Globus pallidus (tissue), 1 donor: ENCODE measurements at regions not wholly inside any gene's neighbourhood (a gene's known extent, or its start where the extent isn't known, plus 50 kb on each side); places are given as distances from the start of the nearest gene placed in this dataset.

ENCODE experiments used
- DNase-seq: peaks from one replicate; pipeline ENCODE4 v3.0.0-alpha.2; 2015; ENCODE audit warnings: low spot score

DNA sequence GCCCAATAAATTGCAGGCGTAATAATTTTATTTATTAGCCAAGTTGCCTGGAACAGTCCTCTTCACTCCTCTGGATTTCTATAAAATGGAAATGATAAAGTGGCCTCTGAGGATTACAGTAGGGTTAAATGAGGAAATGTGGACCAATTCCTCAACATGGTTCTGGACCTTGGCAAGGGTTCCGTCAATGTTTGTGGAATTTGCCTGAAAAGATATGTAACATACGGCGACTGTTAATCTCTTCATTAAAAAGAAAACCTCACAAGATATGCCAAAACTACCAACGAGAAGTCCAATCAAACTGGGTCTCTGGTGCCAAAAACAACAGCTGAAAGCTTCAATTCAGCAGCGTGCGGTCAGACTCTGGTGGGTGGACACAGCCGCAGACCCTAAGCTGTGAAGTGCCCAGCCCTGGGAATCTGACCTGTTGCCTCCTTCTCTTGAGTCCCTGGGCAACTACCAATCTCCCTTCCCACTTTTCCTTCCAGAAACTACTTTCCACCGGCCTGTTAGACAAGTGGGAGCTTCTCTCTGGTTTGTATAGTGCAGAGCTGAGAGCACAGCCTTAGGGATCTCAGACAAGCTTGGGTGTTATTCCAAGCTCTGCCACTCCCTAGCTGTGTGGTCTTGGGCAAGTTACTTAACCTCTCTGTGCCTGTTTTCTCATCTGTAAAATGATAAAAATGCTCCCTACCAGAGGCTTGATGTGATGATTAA, 190.5 kb upstream of the GSC start:
- DNase-seq = no peak

DNA sequence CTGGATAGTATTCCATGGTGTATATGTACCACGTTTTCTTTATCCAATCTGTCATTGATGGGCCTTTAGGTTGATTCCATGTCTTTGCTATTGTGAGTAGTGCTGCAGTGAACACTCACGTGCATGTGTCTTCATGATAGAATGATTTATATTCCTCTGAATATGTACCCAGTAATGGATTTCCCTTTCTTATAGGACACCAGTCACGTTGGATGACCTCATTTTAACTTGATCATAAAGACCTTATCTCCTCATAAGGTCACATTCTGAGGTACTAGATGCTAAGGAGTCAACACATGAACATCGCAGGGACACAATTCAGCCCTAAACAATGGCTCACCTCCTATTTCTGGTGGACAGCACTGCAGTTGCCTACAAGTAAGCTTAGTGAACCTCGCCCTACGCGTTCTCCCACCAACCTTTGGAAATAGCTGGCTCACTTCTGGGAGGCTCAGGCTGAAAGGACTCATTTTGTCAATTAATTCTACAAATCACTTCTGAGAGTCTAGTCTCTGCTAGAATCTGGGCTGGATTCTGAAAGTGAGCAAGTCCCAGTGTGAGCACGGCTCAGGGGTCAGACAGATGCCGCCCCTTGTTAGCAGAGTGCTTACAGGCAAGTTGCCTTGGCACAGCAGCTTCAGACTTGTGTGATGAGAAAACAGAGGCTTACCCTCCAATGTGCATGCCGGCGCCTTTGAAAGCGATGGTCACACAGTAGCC, 183.8 kb upstream of the GSC start:
- no peak for DNase-seq

DNA sequence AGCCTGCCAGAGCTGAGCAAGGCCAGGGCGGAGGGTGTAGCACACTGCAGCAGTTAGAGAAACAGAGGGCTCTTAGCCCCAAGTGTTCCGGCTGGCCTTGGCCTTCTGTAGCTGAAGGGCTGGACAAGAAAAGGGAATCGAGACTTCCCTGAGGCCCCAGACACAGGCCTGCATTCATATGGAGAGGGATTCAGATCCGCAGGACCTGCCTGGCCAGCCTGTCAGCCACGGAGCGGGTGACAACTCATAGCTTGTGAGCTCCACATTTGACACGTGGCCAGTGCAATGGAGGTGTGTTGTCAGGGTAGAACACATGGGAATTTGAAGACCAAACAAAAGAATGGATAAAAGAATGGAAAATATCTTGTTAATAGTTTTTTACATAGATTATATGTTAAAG, 182.2 kb upstream of the GSC start:
- no peak for DNase-seq

DNA sequence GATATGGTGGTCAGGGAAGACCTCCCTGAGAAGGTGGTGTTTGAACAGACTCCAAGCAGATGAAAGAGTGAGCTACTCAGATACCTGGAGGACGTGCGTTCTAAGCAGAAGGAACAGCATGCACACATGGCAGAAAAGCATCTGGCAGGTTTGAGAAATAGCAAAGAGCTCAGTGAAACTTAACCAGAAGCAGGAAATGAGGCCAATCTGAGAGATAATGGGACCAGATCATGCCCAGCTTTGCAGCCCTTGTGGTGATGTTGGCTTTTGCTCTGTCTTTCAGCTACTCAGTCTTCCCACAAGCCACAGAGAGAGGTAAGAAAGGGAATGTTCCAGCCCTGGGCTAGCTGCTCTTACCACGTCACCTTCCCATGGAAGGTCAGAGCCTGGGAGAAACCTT, 176.3 kb upstream of the GSC start:
- DNase-seq = no peak

DNA sequence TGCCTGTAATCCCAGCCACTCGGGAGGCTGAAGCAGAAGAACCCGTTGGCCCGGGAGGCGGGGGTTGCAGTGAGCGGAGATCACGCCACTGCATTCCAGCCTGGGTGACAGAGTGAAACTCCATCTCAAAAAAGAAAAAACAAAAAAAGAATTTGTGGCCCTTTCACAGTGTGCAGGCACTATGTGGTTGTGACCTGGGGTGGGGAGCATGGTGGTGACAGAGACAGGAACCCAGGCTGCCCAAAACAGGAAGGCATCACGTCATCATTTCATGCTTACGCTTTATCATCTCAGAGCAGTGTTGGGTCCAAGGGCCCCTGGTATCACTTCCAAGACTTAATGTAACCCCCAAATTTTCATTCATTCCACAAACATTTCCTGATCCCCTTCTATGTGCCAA, 175.7 kb upstream of the GSC start:
- no peak for DNase-seq

DNA sequence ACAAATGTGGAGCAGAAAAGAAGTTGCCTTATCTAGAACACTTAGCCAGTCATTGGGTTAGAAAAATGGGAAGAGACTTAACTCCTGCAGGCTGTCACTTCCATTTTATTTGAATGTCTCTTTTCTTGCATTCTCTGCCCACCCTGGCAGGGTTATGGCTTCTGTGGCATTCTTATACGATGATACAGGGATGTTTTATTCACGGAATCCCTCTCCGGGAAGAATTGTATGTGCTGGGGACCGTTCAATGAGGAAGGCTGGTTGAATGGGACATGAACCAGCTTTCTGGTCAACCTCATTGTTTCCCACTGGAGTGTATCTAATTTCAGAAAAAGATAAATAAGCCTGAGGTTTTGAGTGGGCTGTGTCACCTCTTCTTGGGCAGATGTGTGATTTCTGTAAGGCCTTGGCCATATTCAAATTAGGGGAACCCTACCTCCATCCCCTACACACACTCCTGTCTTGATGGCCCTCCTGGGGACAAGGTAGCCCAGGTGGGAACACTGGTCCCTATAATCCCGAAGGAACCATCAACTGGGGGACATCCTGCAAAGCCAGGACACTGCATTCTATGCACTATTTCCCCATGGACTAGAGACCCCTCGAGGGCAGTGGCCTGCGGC, 174.8 kb upstream of the GSC start:
- no peak for DNase-seq

DNA sequence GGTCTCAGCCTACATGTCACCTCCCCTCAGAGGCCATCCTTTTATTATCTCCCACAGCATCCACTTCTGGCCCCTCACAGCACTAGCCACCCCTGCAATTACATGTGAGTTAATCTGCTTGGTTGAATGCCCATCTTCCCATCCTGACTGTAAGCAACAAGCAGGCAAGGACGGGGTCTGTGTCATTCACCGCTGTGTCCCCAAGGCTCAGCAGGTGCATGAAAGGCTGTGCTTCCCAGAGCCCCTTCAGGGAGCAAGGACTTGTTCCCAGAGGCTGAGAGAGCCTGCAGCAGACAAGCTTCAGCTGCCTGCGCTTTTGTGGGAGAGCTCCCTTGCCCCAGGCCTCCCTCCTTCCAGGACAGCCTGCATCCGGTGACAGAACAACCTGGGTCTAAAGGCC, 172.7 kb upstream of the GSC start:
- no peak for DNase-seq

DNA sequence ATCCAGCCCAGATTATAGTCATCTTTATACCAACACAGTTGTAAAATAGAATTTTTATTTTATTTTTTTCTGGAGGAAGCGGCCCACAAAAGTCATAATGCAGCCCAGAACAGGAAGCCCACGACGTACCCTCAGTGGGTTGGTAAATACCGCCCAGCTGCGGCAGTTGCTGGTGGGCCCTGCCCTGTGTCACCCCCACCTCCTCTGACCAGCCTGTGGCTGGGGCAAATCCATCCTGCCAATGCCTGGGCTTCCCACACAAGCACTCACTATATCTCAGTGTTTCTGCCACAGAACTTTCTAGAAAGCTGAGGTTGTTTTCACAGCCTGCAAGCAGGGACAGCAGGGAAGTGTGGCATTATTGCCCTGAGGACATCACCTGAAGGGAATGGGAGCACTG, 171.4 kb upstream of the GSC start:
- no peak for DNase-seq

DNA sequence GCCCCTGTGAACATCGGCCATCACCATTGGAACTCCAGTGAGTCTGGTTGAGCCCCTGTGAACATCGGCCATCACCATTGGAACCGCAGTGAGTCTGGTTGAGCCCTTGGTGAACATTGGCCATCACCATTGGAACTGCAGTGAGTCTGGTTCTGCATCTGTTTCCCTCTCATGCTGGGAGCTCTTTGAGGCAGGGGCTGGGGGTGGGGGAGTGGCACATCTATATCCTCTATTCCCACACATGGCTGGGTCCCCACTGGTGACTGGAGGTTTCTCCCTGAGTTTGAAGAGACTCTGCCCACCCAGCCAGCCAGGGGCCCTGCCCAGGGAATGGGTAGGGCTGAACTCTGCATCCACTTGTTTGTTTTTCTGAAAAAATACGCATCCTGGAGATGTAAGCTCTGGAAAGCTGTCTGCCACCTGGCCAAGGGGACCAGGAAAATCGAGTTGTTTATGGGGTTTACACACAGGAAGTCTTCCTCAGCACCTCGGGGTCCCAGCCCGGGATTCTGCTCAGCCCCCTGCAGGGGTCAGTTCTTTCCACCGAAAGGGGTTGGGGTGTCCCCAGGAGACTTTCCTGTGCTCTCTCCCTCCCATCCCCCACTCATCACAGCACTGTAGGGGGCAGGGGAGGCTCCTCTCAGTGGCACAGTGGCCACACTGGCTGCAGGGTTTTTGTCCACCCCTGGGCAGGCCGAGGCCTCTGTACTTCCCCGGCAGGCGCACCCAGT, 170.5 kb upstream of the GSC start:
- DNase-seq = no peak

DNA sequence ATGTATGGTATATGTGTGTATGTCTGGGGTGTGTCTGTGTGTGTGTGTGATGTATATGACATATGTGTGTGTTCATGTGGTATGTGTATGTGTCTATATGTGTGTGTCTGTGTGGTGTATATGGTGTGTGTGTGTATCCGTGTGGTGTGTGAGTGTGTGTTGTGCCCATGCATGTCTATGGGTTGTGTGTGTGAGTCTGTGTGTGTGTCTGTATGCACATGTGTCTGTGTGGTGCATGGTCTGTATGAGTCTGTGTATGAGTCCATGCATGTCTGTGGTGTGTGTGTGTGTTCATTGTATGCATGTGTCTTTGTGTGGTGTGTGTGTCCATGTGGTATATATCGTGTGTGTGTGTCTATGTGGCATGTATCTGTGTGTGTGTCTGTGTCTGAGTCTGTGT, 168.1 kb upstream of the GSC start:
- DNase-seq = no peak

DNA sequence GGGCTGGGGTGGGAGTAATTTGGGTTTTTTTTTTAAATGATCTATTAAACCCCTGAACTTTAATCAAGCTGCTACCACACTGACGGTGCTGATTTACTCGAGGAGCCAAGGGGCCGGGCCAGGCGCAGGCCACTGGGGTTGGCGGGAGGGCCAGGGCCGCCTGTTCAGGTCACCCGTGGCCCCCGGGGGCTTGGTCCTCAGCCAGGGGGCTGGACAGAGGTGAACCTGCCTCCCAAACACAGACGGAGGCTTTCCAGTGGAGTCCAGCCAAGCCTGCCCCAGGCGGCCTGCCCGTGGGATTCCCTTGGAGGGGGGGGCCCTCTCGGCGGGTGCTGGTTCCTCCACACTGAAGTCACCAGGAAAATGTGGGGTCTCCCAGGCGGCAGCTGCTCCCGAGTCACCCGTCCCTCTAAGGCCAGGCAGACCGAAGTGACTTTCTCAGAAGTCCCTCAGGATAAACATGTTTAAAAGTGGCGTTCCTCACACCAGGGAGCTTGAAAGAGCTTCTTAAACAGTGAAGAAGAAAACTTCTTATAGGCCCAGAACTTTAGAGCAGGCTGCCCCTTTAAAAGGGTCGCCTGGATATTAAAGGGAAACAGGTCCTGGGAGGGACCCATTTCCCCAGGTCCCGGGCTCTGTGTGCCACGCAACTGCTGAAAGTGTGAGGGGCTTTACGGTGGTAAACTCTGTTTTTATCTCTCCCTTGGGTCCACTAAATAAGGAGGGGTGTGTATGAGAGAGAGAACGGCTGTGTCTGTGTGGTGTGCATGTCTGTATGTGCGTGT, 167.2 kb upstream of the GSC start:
- DNase-seq = peak; percentile 26

DNA sequence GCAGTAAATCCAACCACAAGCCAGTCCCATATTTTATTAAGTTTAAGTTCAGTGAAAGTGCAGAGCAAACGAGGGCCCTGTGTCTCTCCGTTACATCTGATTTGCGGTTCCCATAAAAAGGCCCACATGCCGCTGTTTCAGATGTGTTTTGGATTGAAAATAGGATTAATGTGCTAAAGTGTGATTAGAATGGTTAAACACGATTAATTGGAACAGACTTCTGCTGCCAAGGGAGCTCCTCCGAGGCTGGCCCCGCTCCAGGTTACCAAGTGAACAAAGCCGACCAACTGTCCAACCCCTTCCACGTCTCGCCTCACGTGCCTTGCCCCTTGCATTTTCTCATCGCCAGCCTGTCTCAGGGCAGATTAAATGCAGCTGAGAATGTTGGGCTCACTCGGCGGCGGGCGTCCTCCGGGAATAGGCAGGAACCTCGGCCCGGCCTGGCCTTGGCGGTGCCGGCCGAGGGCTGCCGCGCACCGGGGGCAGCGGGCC, 166.5 kb upstream of the GSC start:
- peak; percentile 63 for DNase-seq

DNA sequence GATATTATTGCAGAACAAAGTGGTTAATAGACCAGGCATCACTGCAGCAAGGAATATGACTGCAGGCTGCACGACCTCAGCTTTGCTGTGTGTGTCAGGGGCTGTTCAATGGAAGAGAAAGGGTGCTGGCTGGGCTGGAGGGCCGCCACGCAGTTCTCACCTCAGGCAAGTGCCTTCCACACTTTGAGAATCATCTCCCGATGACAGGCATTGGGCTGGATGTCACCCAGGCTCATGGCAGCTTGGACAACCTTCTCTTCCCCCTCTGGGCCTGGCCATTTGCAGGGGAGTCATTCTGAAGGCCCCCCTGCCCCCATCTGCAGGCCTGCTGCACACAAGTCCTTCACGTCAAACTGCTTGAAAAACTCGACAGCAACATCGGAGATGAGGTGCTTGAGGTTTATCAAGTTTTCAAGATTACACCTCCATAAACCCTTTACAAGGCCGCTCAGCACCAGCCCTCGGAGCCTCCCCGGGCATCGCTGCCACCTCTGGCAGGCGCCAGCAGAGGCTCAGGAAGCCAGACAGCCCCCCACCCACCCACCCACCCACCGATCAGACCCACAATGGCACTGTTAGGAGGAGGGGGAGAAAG, 165.9 kb upstream of the GSC start:
- no peak for DNase-seq

DNA sequence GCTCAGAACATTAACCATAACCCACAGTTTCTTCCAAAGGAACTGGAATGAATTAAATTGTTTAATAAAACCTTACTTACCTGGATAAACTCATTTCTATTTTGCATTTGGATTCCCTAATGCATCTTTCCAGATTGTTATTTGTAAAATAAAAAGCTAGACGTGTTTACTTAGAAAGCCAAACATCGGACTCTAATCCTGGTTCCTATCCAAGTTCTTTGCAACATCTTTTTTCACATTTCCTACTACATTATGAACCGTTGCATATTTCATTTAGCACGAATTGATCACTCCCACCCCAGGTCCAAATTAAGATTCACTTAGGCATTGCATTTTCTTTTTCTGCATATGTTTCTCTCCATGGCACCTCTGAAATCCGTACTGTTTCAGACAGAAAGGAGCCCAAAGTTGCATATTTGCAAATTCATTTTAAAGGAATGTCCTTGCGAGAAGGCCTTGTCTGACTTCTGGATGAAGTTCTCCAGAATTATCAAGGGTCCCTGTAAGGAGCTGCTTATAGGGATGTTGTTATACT, 164.4 kb upstream of the GSC start:
- DNase-seq = no peak

DNA sequence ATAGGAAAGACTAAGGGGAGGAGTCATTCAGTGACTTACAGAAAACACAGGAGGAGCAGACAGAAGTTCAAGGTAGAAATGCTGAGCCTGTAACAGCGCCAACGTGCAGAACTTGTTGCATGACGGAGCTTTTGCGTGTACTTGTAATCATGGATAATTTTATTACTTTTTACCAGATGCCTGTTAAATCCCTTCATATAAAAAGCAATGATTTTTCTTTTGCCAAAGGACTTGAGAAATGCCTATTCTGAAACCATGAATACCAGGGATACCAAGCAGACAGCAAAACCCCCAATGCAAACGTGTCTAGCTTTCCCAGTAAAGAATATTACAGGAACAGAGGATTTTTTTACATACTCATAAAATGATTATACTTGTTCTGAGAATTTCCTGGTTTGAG, 163.6 kb upstream of the GSC start:
- DNase-seq = no peak

DNA sequence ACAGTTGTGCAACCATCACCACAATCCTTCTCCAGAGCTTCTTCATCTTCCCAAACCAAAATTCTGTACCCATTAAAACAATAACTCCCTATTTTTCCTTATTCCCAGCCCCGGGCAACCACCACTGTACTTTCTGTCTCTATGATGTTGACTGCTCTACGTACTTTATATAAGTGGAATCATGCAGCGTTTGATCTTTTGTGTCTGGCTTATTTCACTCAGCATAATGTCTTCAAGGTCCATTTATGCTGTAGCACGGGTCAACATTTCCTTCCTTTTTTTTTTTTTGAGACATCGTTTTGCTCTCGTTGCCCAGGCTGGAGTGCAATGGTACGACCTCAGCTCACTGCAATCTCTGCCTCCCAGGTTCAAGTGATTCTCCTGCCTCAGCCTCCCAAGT, 162.7 kb upstream of the GSC start:
- DNase-seq = no peak

DNA sequence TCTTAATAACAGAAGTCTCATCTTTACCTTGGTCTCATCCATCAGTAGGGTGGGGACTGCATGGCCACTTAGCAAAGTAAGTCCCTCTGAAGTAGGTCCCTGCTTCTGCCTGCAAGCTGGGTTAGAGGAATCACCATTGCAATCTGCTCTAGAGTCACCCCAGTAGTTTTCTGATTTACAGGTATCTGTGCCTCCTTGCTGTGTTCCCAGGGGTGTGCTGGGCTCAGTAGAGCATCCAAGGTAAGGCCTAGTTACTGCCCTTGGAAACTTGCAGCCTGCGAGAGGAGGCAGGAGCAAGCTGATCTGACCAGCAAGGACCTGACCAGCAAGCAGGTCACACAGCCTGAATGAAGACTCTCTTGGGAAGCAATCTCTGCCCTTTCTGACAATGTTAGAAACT, 160.8 kb upstream of the GSC start:
- no peak for DNase-seq

DNA sequence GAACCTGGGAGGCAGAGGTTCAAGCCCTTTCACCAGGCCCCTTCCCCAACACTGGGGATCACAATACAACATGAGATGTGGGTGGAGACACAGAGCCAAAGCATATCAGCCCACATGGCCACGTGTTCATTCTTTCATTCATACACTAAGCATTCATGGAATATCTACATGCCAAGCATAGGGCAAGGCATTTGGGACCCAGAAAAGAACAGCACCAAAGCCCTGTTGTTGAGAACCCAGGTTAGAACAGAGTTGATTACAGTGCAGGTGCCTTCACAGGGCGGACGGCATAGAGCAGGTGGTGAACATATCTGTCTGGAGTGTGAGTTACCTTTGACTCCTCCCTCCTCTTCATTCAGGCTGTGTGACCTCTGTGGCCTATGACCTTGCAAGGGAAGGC, 159.4 kb upstream of the GSC start:
- DNase-seq = no peak

DNA sequence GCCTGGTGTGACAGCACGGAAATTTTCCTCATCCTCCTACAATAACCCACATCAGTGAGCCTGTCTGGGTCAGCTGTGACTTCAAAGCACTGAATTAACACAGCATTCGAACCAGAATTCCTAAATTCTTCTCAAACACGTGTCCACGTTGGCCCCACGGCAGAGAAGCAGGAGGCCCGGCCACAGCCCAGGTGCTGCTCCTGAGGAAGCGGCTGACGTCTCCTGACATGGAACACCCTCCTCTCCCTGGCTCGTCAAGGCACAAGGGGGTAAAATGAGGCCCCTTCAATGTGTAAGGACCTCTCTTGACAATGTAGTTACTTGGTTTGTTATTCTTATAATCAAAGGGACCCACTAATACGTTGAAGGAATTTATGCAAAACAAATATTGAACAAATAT, 156.3 kb upstream of the GSC start:
- no peak for DNase-seq

DNA sequence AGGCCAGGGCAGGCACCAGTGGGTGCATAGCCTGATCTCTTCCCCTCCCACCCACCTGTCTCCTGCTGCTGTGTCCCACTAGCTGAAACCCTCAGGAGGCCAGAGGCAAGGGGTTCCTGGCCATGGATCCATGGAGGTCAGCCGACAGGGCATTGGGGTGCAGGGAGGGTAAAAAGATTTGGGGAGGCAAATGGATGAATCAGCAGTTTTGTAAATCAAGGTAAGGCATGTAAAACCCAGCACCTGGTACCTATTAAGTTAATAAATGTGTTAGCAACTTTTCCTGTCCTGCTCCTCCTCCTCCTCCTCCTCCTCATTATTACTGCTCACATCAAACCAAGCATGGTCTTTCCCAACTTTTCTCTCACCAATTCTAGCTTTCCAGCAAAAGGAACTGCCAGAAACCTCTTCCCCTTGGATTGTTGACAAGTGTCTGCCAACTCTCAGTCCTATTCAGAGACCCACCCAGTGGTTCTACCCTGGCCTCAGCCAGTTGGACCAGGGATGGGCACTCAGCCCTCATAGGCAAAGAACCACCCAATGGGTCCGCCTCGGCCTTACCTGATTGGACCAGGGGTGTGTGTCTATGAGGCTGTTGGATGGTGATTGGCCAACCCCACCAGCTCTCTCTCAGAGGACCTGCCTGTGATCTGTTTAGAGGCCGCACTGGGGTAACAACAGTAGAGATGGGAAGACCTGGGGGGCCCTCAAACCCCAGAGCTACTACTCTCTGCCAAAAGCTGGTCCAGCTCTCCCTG, 155.7 kb upstream of the GSC start:
- no peak for DNase-seq
